SK-N-SH (cell line): ENCODE measurements at regions not wholly inside any gene's neighbourhood (a gene's known extent, or its start where the extent isn't known, plus 50 kb on each side); places are given as distances from the start of the nearest gene placed in this dataset.

ENCODE experiments used
- CTCF ChIA-PET: fragments of 300-600, 350-600 bp; formaldehyde crosslinking; extraction: SDS; loops from one replicate; lab custom pipeline; 2021; lab: Yijun Ruan, JAX
- POLR2A ChIA-PET: fragments of 350-600 bp; sonication (Branson Sonifier 250); formaldehyde crosslinking; extraction: SDS; loops from one replicate; lab custom pipeline; 2020; ENCODE audit warnings: antibody characterized with exemption, inconsistent platforms; lab: Yijun Ruan, JAX
- DNase-seq: peaks from one replicate; pipeline ENCODE4 v3.0.0; 2012
- H2AFZ ChIP-seq: fragments of 200-600 bp; sonication (generic); 2 replicates; pipeline ENCODE4 v1.8.1; 2016; ENCODE audit warnings: antibody characterized with exemption, mild to moderate bottlenecking, low read depth
- H3F3A ChIP-seq: fragments of 200-600 bp; sonication (generic); replicated peaks from 2 replicates; pipeline ENCODE3; 2016; ENCODE audit warnings: antibody characterized with exemption, mild to moderate bottlenecking; ENCODE audit not compliant: insufficient read depth
- H3K27ac ChIP-seq, 2 experiments: fragments of 200-500 bp in 1 of 2; fragments of 200-600 bp in 1 of 2; sonication (Bioruptor generic) in 1 of 2; sonication (generic), shearing (Covaris generic) in 1 of 2; 2 replicates each; pipeline versions ENCODE4 v1.5.1 to v1.6.1; 2014 to 2016; ENCODE audit warnings: low read depth in 2 of 2, inconsistent platforms in 1 of 2, low read length in 1 of 2, mild to moderate bottlenecking in 1 of 2, mixed read lengths in 1 of 2
- H3K27me3 ChIP-seq: fragments of 200-600 bp; sonication (generic), shearing (Covaris generic); 2 replicates; pipeline ENCODE4 v1.6.1; 2016; ENCODE audit warnings: mixed run types; ENCODE audit not compliant: insufficient read depth
- H3K36me3 ChIP-seq, 2 experiments: fragments of 200-500 bp in 1 of 2; fragments of 200-600 bp in 1 of 2; sonication (Bioruptor generic) in 1 of 2; sonication (generic) in 1 of 2; replicated peaks in 1 of 2; 2 replicates each; pipeline versions ENCODE3 to v1.5.1; 2014 to 2016; ENCODE audit warnings: low read length in 1 of 2, mild to moderate bottlenecking in 1 of 2; ENCODE audit not compliant: insufficient read depth in 2 of 2, control insufficient read depth in 1 of 2
- H3K4me1 ChIP-seq, 2 experiments: fragments of 200-500 bp in 1 of 2; fragments of 200-600 bp in 1 of 2; sonication (Bioruptor generic) in 1 of 2; sonication (generic), shearing (Covaris generic) in 1 of 2; 2 replicates each; pipeline versions ENCODE4 v1.5.1 to v1.6.1; 2014 to 2016; ENCODE audit warnings: low read depth in 1 of 2, low read length in 1 of 2, mixed run types in 1 of 2; ENCODE audit not compliant: insufficient read depth in 2 of 2, control insufficient read depth in 1 of 2
- H3K4me2 ChIP-seq: fragments of 200-600 bp; sonication (generic), shearing (Covaris generic); 2 replicates; pipeline ENCODE4 v1.6.1; 2017; ENCODE audit warnings: mixed run types
- H3K4me3 ChIP-seq, 2 experiments: fragments of 200-500 bp in 1 of 2; fragments of 200-600 bp in 1 of 2; sonication (Bioruptor generic) in 1 of 2; sonication (generic), shearing (Covaris generic) in 1 of 2; 2 replicates each; pipeline versions ENCODE4 v1.5.1 to v1.8.1; 2014 to 2016; ENCODE audit warnings: low read depth in 2 of 2, inconsistent platforms in 1 of 2, low read length in 1 of 2, mild to moderate bottlenecking in 1 of 2, mixed read lengths in 1 of 2, moderate library complexity in 1 of 2
- H3K79me2 ChIP-seq: fragments of 200-600 bp; sonication (generic); 2 replicates; pipeline ENCODE4 v1.8.1; 2017; ENCODE audit warnings: mild to moderate bottlenecking; ENCODE audit not compliant: insufficient read depth
- H3K9ac ChIP-seq: fragments of 200-600 bp; sonication (generic); 2 replicates; pipeline ENCODE4 v1.6.1; 2017; ENCODE audit warnings: mixed run types
- H3K9me2 ChIP-seq: fragments of 200-600 bp; sonication (generic); 2 replicates; pipeline ENCODE4 v1.6.1; 2017; ENCODE audit warnings: mixed run types
- H3K9me3 ChIP-seq: fragments of 200-600 bp; sonication (generic); 2 replicates; pipeline ENCODE4 v1.6.1; 2017; ENCODE audit warnings: mixed run types, mild to moderate bottlenecking, moderate library complexity
- H4K20me1 ChIP-seq: fragments of 200-600 bp; sonication (generic); 2 replicates; pipeline ENCODE4 v1.6.1; 2017; ENCODE audit warnings: mild to moderate bottlenecking, mixed run types; ENCODE audit not compliant: insufficient read depth
- CHD2 ChIP-seq: fragments of 150-350 bp; IDR thresholded peaks from 2 replicates; pipeline ENCODE4 v1.6.1; 2018; ENCODE audit warnings: low read length; ENCODE audit not compliant: partially characterized antibody
- ELF1 ChIP-seq: IDR thresholded peaks from 2 replicates; pipeline ENCODE4 v1.4.0; 2012
- EP300 ChIP-seq, 2 experiments: IDR thresholded peaks; 2 replicates each; pipeline versions ENCODE4 v1.4.0 to v1.6.1; 2012; ENCODE audit warnings: borderline replicate concordance in 1 of 2, low read depth in 1 of 2, low read length in 1 of 2
- EZH2phosphoT487 ChIP-seq: fragments of 200-600 bp; sonication (generic); IDR thresholded peaks from 2 replicates; pipeline ENCODE4 v1.6.1; 2017; ENCODE audit warnings: low read depth, mixed run types, mild to moderate bottlenecking, antibody characterized with exemption, moderate library complexity, borderline replicate concordance
- FOSL2 ChIP-seq: IDR thresholded peaks from 2 replicates; pipeline ENCODE4 v1.4.0; 2012; ENCODE audit warnings: low read depth, mild to moderate bottlenecking, moderate library complexity, borderline replicate concordance
- FOXJ3 ChIP-seq: sonication (generic); formaldehyde crosslinking; IDR thresholded peaks from 2 replicates; pipeline ENCODE4 v1.5.1; 2020; ENCODE audit warnings: mild to moderate bottlenecking, missing genetic modification reagents
- FOXM1 ChIP-seq: IDR thresholded peaks from 2 replicates; pipeline ENCODE4 v1.4.0; 2012; ENCODE audit warnings: low read depth, mild to moderate bottlenecking
- GABPA ChIP-seq: IDR thresholded peaks from 2 replicates; pipeline ENCODE4 v1.4.0; 2012; ENCODE audit warnings: low read depth, mild to moderate bottlenecking
- GATA2 ChIP-seq: sonication (generic); formaldehyde crosslinking; IDR thresholded peaks from 2 replicates; pipeline ENCODE4 v1.5.0; 2020; ENCODE audit warnings: mild to moderate bottlenecking, missing genetic modification reagents
- JUND ChIP-seq: IDR thresholded peaks from 2 replicates; pipeline ENCODE4 v1.4.0; 2012
- MEF2A ChIP-seq: IDR thresholded peaks from 2 replicates; pipeline ENCODE4 v1.4.0; 2012; ENCODE audit warnings: low read depth, borderline replicate concordance
- NRF1 ChIP-seq: IDR thresholded peaks from 2 replicates; pipeline ENCODE4 v1.6.1; 2012; ENCODE audit warnings: low read depth, mild to moderate bottlenecking, low read length
- RFX5 ChIP-seq: IDR thresholded peaks from 2 replicates; pipeline ENCODE4 v1.6.1; 2012; ENCODE audit warnings: mild to moderate bottlenecking, improper control_type of control experiment, low read length
- SMC3 ChIP-seq: IDR thresholded peaks from 2 replicates; pipeline ENCODE4 v1.6.1; 2012; ENCODE audit warnings: low read depth, low read length, improper control_type of control experiment
- TCF12 ChIP-seq: IDR thresholded peaks from 2 replicates; pipeline ENCODE4 v1.4.0; 2012
- TEAD4 ChIP-seq: IDR thresholded peaks from 2 replicates; pipeline ENCODE4 v1.4.0; 2012; ENCODE audit warnings: mild to moderate bottlenecking, borderline replicate concordance; ENCODE audit not compliant: insufficient read depth
- YY1 ChIP-seq: IDR thresholded peaks from 2 replicates; pipeline ENCODE4 v1.4.0; 2012; ENCODE audit warnings: low read depth, mild to moderate bottlenecking
- WGBS: methylation state at CpG from one replicate; pipeline ENCODE4 v1.1.6; 2017; ENCODE audit warnings: low lambda C conversion rate; 5-methylcytosine and 5-hydroxymethylcytosine counted together
- TF ChIP-seq, protein P1 (sequence below): IDR thresholded peaks from 2 replicates; pipeline ENCODE4 v1.4.0; 2012; ENCODE audit warnings: low read depth, borderline replicate concordance
- TF ChIP-seq, protein P2 (sequence below): fragments of 150-350 bp; IDR thresholded peaks from 2 replicates; pipeline ENCODE4 v1.6.1; 2016; ENCODE audit warnings: mild to moderate bottlenecking, low read depth, low read length

DNA sequence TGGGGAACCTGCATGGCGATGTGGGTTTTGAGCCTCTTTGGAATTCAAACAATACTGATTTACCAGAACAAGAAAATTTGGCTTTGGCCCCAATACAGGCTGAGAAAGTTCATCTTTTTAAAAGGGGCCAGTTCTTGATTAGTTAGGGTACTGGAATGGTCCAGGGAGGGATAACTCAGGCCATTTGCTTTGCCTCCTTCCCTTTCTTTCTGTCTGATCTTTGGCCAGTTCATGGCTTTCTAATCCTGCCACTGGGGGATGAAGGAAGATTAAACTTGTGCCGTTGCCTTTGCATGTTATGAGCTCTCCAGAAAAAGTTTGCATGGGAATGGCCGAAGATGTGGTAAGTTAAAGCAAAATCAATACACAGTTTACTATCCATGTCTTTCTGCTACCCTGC lies 78.4 kb downstream of the ADAMTS15 start:
- DNase-seq, result no peak
- H3K27me3 ChIP-seq, result no peaks in the 10 kb centered on the region
- ChIA-PET CTCF (interaction anchor here (1.0 kb wide), 1 partner anchor 96 kb away, joined by 3 read pairs; no protein-coding TSS in a partner anchor), POLR2A (no interaction called here)
- no peak overlapping the region for H3K4me3 ChIP-seq
- H3K9me3 ChIP-seq, result no peaks in the 10 kb centered on the region
- no peaks in the 10 kb centered on the region for H3K36me3 ChIP-seq
- no peaks in the 10 kb centered on the region for H3F3A ChIP-seq
- H3K4me1 ChIP-seq, result peaks cover 7 to 13% of the 10 kb centered on the region in 2 experiments; a peak in 1 of 4 replicates
- no peak overlapping the region for H3K27ac ChIP-seq
- H3K9ac ChIP-seq, result no peak overlapping the region
- no peak overlapping the region for H2AFZ ChIP-seq
- no peaks in the 10 kb centered on the region for H4K20me1 ChIP-seq
- H3K4me2 ChIP-seq, result no peak overlapping the region
- H3K9me2 ChIP-seq, result no peaks in the 10 kb centered on the region
- H3K79me2 ChIP-seq, result no peaks in the 10 kb centered on the region
- TF ChIP-seq GATA2, result no peak
- TF ChIP-seq FOSL2, result no peak
- TF ChIP-seq FOXJ3 (CRISPR knock-in tag), result no peak
- no peak for TF ChIP-seq GABPA
- TF ChIP-seq SMC3, result no peak
- TF ChIP-seq, protein P1, sequence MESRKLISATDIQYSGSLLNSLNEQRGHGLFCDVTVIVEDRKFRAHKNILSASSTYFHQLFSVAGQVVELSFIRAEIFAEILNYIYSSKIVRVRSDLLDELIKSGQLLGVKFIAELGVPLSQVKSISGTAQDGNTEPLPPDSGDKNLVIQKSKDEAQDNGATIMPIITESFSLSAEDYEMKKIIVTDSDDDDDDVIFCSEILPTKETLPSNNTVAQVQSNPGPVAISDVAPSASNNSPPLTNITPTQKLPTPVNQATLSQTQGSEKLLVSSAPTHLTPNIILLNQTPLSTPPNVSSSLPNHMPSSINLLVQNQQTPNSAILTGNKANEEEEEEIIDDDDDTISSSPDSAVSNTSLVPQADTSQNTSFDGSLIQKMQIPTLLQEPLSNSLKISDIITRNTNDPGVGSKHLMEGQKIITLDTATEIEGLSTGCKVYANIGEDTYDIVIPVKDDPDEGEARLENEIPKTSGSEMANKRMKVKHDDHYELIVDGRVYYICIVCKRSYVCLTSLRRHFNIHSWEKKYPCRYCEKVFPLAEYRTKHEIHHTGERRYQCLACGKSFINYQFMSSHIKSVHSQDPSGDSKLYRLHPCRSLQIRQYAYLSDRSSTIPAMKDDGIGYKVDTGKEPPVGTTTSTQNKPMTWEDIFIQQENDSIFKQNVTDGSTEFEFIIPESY, result no peak
- TF ChIP-seq EZH2phosphoT487, result no peak
- no peak for TF ChIP-seq NRF1
- TF ChIP-seq MEF2A, result no peak
- no peak for TF ChIP-seq CHD2
- TF ChIP-seq ELF1, result no peak
- TF ChIP-seq TEAD4, result no peak
- TF ChIP-seq FOXM1, result no peak
- TF ChIP-seq EP300 (IDR thresholded peaks at IDR 0.05; ENCODE audit: borderline replicate concordance in 1 of 2, low read depth in 1 of 2, low read length in 1 of 2), result no peak
- TF ChIP-seq TCF12, result no peak
- TF ChIP-seq YY1, result no peak
- TF ChIP-seq, protein P2, sequence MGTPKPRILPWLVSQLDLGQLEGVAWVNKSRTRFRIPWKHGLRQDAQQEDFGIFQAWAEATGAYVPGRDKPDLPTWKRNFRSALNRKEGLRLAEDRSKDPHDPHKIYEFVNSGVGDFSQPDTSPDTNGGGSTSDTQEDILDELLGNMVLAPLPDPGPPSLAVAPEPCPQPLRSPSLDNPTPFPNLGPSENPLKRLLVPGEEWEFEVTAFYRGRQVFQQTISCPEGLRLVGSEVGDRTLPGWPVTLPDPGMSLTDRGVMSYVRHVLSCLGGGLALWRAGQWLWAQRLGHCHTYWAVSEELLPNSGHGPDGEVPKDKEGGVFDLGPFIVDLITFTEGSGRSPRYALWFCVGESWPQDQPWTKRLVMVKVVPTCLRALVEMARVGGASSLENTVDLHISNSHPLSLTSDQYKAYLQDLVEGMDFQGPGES, result no peak
- no peak for TF ChIP-seq JUND
- no peak for TF ChIP-seq RFX5
- 78% methylated on average over 3 of the region's 3 CpGs for WGBS
